ENCODE measurements at regions not wholly inside any gene's neighbourhood (a gene's known extent, or its start where the extent isn't known, plus 50 kb on each side); places are given as distances from the start of the nearest gene placed in this dataset.

DNA sequence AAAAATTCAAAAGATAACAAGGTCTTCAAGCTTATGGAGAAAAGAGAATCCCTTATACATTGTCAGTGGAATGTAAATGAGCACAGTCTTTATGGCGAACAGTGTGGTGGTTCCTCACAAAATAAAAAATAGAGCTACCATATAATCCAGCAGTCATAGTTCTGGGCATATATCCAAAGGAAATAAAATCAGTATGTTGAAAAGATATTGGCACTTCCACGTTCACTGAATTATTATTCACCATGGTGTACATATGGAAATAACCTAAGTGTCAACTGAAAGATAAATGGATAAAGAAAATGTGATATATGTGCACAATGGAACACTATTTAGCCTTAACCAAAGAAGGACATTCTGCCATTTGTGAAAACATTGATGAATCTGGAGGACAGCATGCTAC lies 1161.2 kb downstream of the ROBO2 start:
- H3K36me3 ChIP-seq (ENCODE audit: control insufficient read depth in 1 of 2, insufficient read depth in 2 of 2, low read length in 2 of 2), result no peaks in the 10 kb centered on the region
- no peaks in the 10 kb centered on the region for H3K4me1 ChIP-seq (ENCODE audit: control insufficient read depth in 1 of 2, insufficient read depth in 2 of 2, low read length in 2 of 2)
- no peak overlapping the region for H3K27ac ChIP-seq (ENCODE audit: low read length)
- no peaks in the 10 kb centered on the region for H3K27me3 ChIP-seq (ENCODE audit: low read depth, low read length)
- H3K4me3 ChIP-seq (ENCODE audit: low read depth in 1 of 2, low read length in 2 of 2), result no peak overlapping the region
- H3K9me3 ChIP-seq (ENCODE audit: control insufficient read depth in 1 of 2, low read length in 2 of 2), result no peaks in the 10 kb centered on the region

DNA sequence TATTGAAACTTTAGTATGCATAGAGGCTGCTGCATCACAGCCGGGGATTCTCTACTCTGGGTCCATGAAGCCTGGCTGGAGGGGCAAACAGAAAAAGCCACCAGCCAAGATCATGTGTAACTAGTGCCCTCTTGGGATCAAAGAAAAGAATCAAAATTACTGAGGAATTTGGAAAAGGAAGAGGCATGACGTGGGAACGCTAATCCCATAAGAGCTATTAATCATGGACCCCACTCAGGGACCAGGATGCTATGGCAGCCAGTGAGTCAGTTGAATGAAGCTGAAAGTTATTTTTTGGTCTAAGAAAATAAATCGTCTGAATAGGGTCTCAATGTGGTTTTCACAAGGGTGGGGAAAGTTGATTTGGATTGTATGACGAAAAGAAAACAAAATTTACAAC lies 1165.1 kb downstream of the ROBO2 start:
- H3K9me3 ChIP-seq (ENCODE audit: control insufficient read depth in 1 of 2, low read length in 2 of 2), result no peaks in the 10 kb centered on the region
- no peak overlapping the region for H3K4me3 ChIP-seq (ENCODE audit: low read depth in 1 of 2, low read length in 2 of 2)
- H3K4me1 ChIP-seq (ENCODE audit: control insufficient read depth in 1 of 2, insufficient read depth in 2 of 2, low read length in 2 of 2), result no peaks in the 10 kb centered on the region
- H3K27me3 ChIP-seq (ENCODE audit: low read depth, low read length), result no peaks in the 10 kb centered on the region
- no peaks in the 10 kb centered on the region for H3K36me3 ChIP-seq (ENCODE audit: control insufficient read depth in 1 of 2, insufficient read depth in 2 of 2, low read length in 2 of 2)
- no peak overlapping the region for H3K27ac ChIP-seq (ENCODE audit: low read length)

DNA sequence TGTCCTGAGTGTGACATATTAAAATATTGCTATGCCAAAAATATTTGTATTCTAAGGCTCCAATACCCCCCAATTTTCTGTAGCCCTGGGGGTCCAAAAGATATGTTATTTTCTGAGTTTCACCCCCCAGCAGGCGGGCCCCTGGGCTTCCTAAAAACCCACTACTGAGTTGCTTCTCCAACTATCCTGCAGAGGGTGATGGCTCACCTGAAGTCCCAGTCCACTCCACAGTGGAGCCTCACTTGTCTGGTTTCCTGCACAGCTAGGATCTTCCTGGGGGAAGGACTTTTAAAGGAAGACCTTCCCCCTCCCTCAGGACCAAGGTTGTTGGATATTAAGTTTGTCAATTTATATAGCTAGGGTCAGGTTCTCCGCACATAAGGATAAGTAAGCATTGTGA lies 1181.4 kb downstream of the ROBO2 start:
- H3K36me3 ChIP-seq (ENCODE audit: control insufficient read depth in 1 of 2, insufficient read depth in 2 of 2, low read length in 2 of 2), result no peaks in the 10 kb centered on the region
- no peak overlapping the region for H3K27ac ChIP-seq (ENCODE audit: low read length)
- no peaks in the 10 kb centered on the region for H3K4me1 ChIP-seq (ENCODE audit: control insufficient read depth in 1 of 2, insufficient read depth in 2 of 2, low read length in 2 of 2)
- no peak overlapping the region for H3K4me3 ChIP-seq (ENCODE audit: low read depth in 1 of 2, low read length in 2 of 2)
- no peaks in the 10 kb centered on the region for H3K9me3 ChIP-seq (ENCODE audit: control insufficient read depth in 1 of 2, low read length in 2 of 2)
- H3K27me3 ChIP-seq (ENCODE audit: low read depth, low read length), result no peaks in the 10 kb centered on the region

DNA sequence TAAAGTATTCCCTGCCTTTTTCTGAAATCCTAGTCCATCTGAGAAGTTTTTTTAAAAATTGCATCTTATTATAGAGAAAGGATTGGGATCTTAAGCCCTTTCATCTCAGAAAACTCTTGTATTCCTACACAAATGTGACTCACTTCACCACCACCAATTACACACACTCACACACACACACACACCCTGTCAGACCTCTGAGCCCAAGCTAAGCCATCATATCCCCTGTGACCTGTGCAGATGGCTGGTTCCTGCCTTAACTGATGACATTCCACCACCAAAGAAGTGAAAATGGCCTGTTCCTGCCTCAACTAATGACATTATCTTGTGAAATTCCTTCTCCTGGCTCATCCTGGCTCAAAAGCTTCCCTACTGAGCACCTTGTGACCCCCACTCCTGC lies 1181.9 kb downstream of the ROBO2 start:
- no peak overlapping the region for H3K4me3 ChIP-seq (ENCODE audit: low read depth in 1 of 2, low read length in 2 of 2)
- H3K36me3 ChIP-seq (ENCODE audit: control insufficient read depth in 1 of 2, insufficient read depth in 2 of 2, low read length in 2 of 2), result no peaks in the 10 kb centered on the region
- H3K27me3 ChIP-seq (ENCODE audit: low read depth, low read length), result no peaks in the 10 kb centered on the region
- no peaks in the 10 kb centered on the region for H3K4me1 ChIP-seq (ENCODE audit: control insufficient read depth in 1 of 2, insufficient read depth in 2 of 2, low read length in 2 of 2)
- no peak overlapping the region for H3K27ac ChIP-seq (ENCODE audit: low read length)
- no peaks in the 10 kb centered on the region for H3K9me3 ChIP-seq (ENCODE audit: control insufficient read depth in 1 of 2, low read length in 2 of 2)

DNA sequence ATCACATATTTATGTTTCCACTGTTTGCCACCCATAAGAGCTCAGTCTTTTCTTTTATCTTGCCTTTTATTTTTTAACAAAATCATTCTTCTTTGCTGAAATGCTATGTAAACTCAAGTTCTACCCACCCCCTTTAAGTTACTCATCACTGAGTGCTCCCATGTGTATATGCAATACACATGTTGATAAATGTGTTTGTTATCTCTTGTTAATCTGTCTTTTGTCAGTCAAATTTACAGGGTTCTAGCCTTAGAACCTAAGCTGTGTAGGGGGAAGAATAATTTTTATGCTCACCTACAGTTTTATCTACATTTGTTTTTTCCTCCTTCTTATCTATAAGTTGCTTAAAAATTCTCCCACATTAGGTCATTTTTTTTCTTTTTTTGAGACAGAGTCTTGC lies 1195.9 kb downstream of the ROBO2 start:
- no peak overlapping the region for H3K4me3 ChIP-seq (ENCODE audit: low read depth in 1 of 2, low read length in 2 of 2)
- H3K36me3 ChIP-seq (ENCODE audit: control insufficient read depth in 1 of 2, insufficient read depth in 2 of 2, low read length in 2 of 2), result no peaks in the 10 kb centered on the region
- H3K27me3 ChIP-seq (ENCODE audit: low read depth, low read length), result no peaks in the 10 kb centered on the region
- peaks cover 0 to 5% of the 10 kb centered on the region in 2 donors for H3K9me3 ChIP-seq (ENCODE audit: control insufficient read depth in 1 of 2, low read length in 2 of 2)
- H3K27ac ChIP-seq (ENCODE audit: low read length), result no peak overlapping the region
- H3K4me1 ChIP-seq (ENCODE audit: control insufficient read depth in 1 of 2, insufficient read depth in 2 of 2, low read length in 2 of 2), result no peaks in the 10 kb centered on the region

DNA sequence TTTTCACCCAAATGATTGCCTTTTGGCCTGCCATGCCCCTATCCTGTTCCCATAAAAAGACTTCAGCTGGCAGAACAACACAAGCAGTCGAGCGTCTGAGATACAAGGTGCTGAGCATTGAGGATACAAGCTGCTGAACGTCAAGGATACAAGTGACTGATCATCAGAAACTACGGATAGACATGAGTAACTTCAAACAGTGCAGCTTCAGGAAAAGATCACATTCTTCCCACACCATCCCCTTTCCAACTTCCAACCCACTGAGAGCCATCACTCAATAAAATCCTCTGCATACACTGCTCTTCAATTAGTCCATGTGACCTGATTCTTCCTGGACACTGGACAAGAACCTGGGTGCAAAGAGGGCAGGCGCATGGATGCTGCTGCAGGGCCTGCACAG lies 1198.9 kb downstream of the ROBO2 start:
- H3K4me1 ChIP-seq (ENCODE audit: control insufficient read depth in 1 of 2, insufficient read depth in 2 of 2, low read length in 2 of 2), result no peaks in the 10 kb centered on the region
- no peak overlapping the region for H3K4me3 ChIP-seq (ENCODE audit: low read depth in 1 of 2, low read length in 2 of 2)
- no peak overlapping the region for H3K27ac ChIP-seq (ENCODE audit: low read length)
- no peaks in the 10 kb centered on the region for H3K27me3 ChIP-seq (ENCODE audit: low read depth, low read length)
- H3K36me3 ChIP-seq (ENCODE audit: control insufficient read depth in 1 of 2, insufficient read depth in 2 of 2, low read length in 2 of 2), result no peaks in the 10 kb centered on the region
- H3K9me3 ChIP-seq (ENCODE audit: control insufficient read depth in 1 of 2, low read length in 2 of 2), result peaks cover 0 to 11% of the 10 kb centered on the region in 2 donors

DNA sequence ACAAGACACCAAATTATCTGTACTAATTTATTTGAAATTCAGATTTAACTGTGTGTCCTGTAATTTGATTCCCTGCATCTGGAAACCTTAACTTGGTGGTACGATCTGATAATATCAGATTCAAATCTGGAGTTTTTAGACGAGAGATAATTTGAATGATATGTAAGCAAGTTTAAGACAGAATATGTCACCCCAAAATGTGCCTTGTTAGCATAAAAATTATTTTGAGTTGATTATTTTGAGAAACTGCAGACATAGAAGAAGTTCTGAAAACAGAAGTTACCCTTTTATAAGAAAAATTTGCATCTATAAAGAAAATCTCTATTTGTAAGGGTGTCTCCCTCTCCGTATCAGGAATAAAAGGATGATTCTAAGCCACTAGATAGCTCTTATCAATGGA lies 1202.8 kb downstream of the ROBO2 start:
- Histone ChIP-seq H3K9me3 (ENCODE audit: control insufficient read depth in 1 of 2, low read length in 2 of 2) (peaks cover 6 to 17% of the 10 kb centered on the region in 2 donors), H3K4me1 (ENCODE audit: control insufficient read depth in 1 of 2, insufficient read depth in 2 of 2, low read length in 2 of 2) (no peaks in the 10 kb centered on the region), H3K27ac (ENCODE audit: low read length) (no peak overlapping the region)

DNA sequence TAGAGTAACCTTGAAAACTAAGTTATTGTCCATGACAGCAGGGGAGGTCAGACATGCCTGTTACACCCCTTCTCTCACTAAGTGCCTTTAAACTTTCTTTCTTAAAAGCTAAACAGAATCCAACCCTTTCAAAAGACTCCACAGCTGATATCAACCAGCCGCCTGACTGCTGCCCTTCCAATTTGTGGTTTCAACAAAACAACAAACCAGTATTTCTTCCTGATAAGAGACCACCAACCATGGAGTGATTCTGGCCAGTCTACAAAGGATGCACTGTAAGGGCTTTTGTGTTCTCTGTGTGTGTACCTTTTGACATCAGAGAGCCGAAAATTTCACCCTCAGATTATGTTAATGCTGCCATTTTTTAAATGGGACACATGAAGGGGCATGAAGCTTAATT lies 1204.2 kb downstream of the ROBO2 start:
- Histone ChIP-seq H3K4me1 (ENCODE audit: control insufficient read depth in 1 of 2, insufficient read depth in 2 of 2, low read length in 2 of 2) (no peaks in the 10 kb centered on the region), H3K27ac (ENCODE audit: low read length) (no peak overlapping the region), H3K27me3 (ENCODE audit: low read depth, low read length) (no peaks in the 10 kb centered on the region), H3K9me3 (ENCODE audit: control insufficient read depth in 1 of 2, low read length in 2 of 2) (peaks cover 6 to 17% of the 10 kb centered on the region in 2 donors), H3K4me3 (ENCODE audit: low read depth in 1 of 2, low read length in 2 of 2) (no peak overlapping the region), H3K36me3 (ENCODE audit: control insufficient read depth in 1 of 2, insufficient read depth in 2 of 2, low read length in 2 of 2) (no peaks in the 10 kb centered on the region)

More for the DNA sequence above, 1202.8 kb downstream of the ROBO2 start:
- H3K36me3 ChIP-seq (ENCODE audit: control insufficient read depth in 1 of 2, insufficient read depth in 2 of 2, low read length in 2 of 2), result no peaks in the 10 kb centered on the region
- no peak overlapping the region for H3K4me3 ChIP-seq (ENCODE audit: low read depth in 1 of 2, low read length in 2 of 2)
- no peaks in the 10 kb centered on the region for H3K27me3 ChIP-seq (ENCODE audit: low read depth, low read length)

DNA sequence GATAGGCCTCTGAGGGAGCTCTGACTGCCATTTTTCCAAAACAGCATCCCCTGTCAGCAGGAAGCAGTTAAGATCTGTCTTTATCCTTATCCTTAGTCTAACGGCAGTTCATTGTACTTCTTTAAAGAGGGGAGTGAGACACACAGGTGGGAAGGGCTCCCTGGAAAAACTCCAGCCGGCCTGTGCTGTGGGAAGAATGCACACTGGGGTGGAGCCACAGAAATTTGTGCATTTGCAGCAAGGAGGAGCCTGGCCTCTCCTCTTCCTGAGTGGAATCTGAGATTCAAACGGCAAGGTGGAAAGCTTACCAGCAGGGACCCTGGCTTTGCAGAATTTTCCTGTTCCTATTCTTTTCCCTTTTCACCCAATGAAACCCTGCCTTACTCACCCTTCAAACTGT lies 1209.4 kb downstream of the ROBO2 start:
- Histone ChIP-seq H3K9me3 (ENCODE audit: control insufficient read depth in 1 of 2, low read length in 2 of 2) (peaks cover 5 to 6% of the 10 kb centered on the region in 2 donors), H3K4me3 (ENCODE audit: low read depth in 1 of 2, low read length in 2 of 2) (no peak overlapping the region), H3K27ac (ENCODE audit: low read length) (no peak overlapping the region), H3K27me3 (ENCODE audit: low read depth, low read length) (no peaks in the 10 kb centered on the region), H3K4me1 (ENCODE audit: control insufficient read depth in 1 of 2, insufficient read depth in 2 of 2, low read length in 2 of 2) (no peaks in the 10 kb centered on the region), H3K36me3 (ENCODE audit: control insufficient read depth in 1 of 2, insufficient read depth in 2 of 2, low read length in 2 of 2) (no peaks in the 10 kb centered on the region)

DNA sequence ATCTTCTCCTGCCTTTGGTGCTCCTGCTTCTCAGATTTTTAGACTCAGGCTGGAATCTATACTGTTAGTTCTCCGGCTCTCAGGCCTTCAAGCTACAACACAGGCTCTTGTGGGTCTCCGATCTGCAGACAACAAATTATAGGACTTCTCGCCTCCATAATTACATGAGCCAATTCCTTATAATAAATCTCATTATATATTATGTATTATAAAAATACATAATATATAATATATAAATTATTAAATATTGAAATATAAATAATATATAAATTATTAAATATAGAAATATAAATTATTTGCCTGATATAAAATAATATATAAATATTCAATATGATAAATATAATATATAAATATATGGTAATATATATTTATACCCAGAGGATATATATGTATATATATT lies 1214.0 kb downstream of the ROBO2 start:
- Histone ChIP-seq H3K27ac (ENCODE audit: low read length) (no peak overlapping the region), H3K27me3 (ENCODE audit: low read depth, low read length) (no peaks in the 10 kb centered on the region), H3K4me3 (ENCODE audit: low read depth in 1 of 2, low read length in 2 of 2) (no peak overlapping the region), H3K36me3 (ENCODE audit: control insufficient read depth in 1 of 2, insufficient read depth in 2 of 2, low read length in 2 of 2) (no peaks in the 10 kb centered on the region), H3K9me3 (ENCODE audit: control insufficient read depth in 1 of 2, low read length in 2 of 2) (no peaks in the 10 kb centered on the region), H3K4me1 (ENCODE audit: control insufficient read depth in 1 of 2, insufficient read depth in 2 of 2, low read length in 2 of 2) (no peaks in the 10 kb centered on the region)

DNA sequence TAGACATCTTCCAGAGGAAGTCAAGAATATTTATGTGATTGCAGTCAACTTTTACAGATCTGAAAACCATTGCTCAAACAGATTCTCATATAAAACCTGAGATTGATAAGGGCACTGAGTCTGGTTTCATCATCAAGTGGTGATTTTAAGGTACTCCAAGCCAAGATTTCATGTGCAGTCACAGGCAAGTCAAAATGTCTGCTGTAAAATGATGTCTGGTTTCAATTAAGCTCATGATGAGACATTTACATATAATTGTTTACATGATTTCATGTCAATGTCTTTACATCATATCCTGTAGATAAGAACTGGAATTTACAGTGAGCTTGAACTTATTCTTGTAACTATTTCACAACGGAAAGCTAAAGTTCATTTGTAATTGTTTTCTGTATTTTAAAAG lies 1215.5 kb downstream of the ROBO2 start:
- Histone ChIP-seq H3K4me3 (ENCODE audit: low read depth in 1 of 2, low read length in 2 of 2) (no peak overlapping the region), H3K36me3 (ENCODE audit: control insufficient read depth in 1 of 2, insufficient read depth in 2 of 2, low read length in 2 of 2) (no peaks in the 10 kb centered on the region), H3K4me1 (ENCODE audit: control insufficient read depth in 1 of 2, insufficient read depth in 2 of 2, low read length in 2 of 2) (no peaks in the 10 kb centered on the region), H3K9me3 (ENCODE audit: control insufficient read depth in 1 of 2, low read length in 2 of 2) (no peaks in the 10 kb centered on the region), H3K27ac (ENCODE audit: low read length) (no peak overlapping the region), H3K27me3 (ENCODE audit: low read depth, low read length) (no peaks in the 10 kb centered on the region)

DNA sequence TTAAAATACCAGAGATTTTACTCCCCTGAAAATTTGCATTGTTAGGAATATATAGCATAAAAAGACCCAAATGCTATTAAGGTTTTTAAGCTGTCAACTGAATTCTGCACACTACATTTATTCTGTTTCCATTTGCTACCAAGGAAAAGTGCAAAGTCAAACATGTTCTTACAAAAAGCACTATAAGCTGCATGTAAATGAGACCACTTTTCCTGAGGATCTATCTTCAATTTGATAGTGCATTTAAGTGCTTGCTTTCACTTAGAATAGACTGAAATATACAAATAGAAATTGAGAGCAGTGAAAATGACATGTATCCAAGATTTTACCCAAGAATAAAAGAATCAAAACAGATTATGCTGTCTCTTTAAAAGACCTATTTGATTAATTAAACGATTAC lies 1216.2 kb downstream of the ROBO2 start:
- Histone ChIP-seq H3K9me3 (ENCODE audit: control insufficient read depth in 1 of 2, low read length in 2 of 2) (no peaks in the 10 kb centered on the region), H3K27me3 (ENCODE audit: low read depth, low read length) (no peaks in the 10 kb centered on the region), H3K4me1 (ENCODE audit: control insufficient read depth in 1 of 2, insufficient read depth in 2 of 2, low read length in 2 of 2) (no peaks in the 10 kb centered on the region), H3K36me3 (ENCODE audit: control insufficient read depth in 1 of 2, insufficient read depth in 2 of 2, low read length in 2 of 2) (no peaks in the 10 kb centered on the region), H3K27ac (ENCODE audit: low read length) (no peak overlapping the region), H3K4me3 (ENCODE audit: low read depth in 1 of 2, low read length in 2 of 2) (no peak overlapping the region)
